LNCaP clone FGC (cell line): ENCODE measurements at regions not wholly inside any gene's neighbourhood (a gene's known extent, or its start where the extent isn't known, plus 50 kb on each side); places are given as distances from the start of the nearest gene placed in this dataset.

ENCODE experiments used
- DNase-seq: peaks from one replicate; pipeline ENCODE4 v3.0.0-alpha.2; 2011; ENCODE audit warnings: low read depth
- H3K4me3 ChIP-seq: 2 replicates; pipeline ENCODE4 v1.5.1; 2011; ENCODE audit warnings: mild to moderate bottlenecking, low read depth, low read length, control low read depth
- TF ChIP-seq, protein P1 (sequence below): IDR thresholded peaks from 2 replicates; pipeline ENCODE4 v1.5.1; 2012; ENCODE audit warnings: mild to moderate bottlenecking; ENCODE audit not compliant: control insufficient read depth, insufficient read depth; ENCODE audit errors: extremely low read depth

DNA sequence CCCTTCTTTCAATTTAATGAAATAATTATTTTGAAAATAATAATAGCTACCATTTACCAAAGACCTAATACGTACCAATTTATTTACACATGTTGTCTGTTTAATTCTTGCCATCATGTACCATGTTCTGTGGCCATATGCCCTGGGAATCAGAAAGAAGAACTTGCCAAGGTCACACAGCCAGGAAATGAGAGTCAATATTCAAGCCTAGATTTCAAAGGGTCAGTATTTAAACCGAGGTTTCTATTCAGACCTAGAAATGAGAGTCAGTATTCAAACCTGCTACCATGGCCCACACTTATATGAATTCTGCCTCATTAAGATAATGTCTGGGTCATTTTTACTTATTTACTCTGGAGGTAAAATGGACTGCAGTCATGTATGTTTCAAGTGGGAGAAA is 103.6 kb upstream of the TBL1XR1 start:
- DNase-seq = no peak
- no peak overlapping the region for H3K4me3 ChIP-seq
- TF ChIP-seq, protein P1, sequence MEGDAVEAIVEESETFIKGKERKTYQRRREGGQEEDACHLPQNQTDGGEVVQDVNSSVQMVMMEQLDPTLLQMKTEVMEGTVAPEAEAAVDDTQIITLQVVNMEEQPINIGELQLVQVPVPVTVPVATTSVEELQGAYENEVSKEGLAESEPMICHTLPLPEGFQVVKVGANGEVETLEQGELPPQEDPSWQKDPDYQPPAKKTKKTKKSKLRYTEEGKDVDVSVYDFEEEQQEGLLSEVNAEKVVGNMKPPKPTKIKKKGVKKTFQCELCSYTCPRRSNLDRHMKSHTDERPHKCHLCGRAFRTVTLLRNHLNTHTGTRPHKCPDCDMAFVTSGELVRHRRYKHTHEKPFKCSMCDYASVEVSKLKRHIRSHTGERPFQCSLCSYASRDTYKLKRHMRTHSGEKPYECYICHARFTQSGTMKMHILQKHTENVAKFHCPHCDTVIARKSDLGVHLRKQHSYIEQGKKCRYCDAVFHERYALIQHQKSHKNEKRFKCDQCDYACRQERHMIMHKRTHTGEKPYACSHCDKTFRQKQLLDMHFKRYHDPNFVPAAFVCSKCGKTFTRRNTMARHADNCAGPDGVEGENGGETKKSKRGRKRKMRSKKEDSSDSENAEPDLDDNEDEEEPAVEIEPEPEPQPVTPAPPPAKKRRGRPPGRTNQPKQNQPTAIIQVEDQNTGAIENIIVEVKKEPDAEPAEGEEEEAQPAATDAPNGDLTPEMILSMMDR = no peak

- TF ChIP-seq, protein P1 = no peak
- no peak for DNase-seq
- no peak overlapping the region for H3K4me3 ChIP-seq
Observed at GRCh38 chr3:177306252-177306651, 109.0 kb upstream of the TBL1XR1 start.

DNA sequence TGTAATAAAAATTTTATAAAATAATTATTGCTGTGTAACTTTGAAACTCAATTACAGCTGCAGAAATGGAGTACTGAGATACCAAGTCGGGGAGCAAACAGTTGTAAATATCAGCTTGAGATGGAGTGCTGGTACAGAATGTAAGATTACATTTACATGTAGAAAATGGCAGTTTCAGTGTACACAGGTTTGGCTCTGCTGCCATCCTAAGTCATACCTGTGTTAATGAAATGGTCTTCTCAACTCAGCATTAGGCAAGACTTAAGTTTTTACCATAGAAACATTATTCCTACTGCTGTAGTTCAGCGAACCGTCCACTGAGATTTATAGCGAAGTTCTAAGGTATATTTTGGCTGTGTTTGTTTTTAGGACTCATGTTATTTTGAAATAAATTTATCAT is 110.1 kb upstream of the TBL1XR1 start:
- no peak overlapping the region for H3K4me3 ChIP-seq
- no peak for DNase-seq
- TF ChIP-seq, protein P1 = 0 out of 2 replicates have a peak, but pooled peaks have one; percentile 20

GRCh38 chr3:177307826-177308225 is 110.5 kb upstream of the TBL1XR1 start:
- no peak overlapping the region for H3K4me3 ChIP-seq
- TF ChIP-seq, protein P1 = no peak
- no peak for DNase-seq

GRCh38 chr3:177308286-177308685 is 111.0 kb upstream of the TBL1XR1 start:
- no peak overlapping the region for H3K4me3 ChIP-seq
- TF ChIP-seq, protein P1 = no peak
- no peak for DNase-seq

- no peak for DNase-seq
- no peak overlapping the region for H3K4me3 ChIP-seq
- TF ChIP-seq, protein P1 = no peak
Observed at GRCh38 chr3:177308911-177309310, 111.6 kb upstream of the TBL1XR1 start.

DNA sequence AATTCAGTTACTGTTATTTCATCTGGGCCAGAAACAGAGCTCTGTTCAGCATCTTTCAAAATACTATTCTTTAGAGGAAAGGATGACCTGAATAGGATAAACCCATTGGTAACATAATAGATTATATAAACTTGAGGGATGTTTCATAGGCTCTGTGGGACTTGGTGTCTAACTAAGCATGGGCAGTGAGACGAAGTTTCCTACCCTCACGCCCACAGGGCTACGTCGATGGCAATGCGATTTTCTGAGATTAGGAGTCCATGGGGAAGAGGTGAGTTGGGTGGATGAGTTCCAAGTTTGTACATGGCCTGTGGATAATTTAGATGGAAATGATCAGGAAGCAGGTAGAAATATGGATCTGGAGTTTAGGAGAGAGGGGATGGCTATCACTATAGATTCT is 115.2 kb upstream of the TBL1XR1 start:
- no peak for DNase-seq
- no peak overlapping the region for H3K4me3 ChIP-seq
- TF ChIP-seq, protein P1 = no peak
